ENCODE measurements at regions not wholly inside any gene's neighbourhood (a gene's known extent, or its start where the extent isn't known, plus 50 kb on each side); places are given as distances from the start of the nearest gene placed in this dataset.

DNA sequence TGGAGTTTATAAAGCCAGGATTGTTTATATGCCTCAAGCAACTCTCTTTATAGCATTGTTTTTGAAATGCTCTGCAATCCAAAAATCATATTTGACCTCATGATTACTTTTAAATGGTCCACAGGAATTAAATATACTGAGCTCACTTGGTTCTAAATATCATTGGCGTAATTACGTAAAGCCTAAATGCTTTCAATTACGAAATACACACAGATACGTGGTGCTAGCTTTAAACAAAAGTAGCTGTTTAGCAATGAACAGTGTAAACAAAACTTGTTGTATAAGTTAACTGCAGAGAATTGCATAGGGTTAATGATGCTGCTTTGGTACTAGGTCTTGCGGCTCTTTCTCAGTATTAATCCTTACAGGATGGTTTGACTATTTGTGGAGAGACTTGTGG, 346.6 kb downstream of the COG6 start:
- Histone ChIP-seq H3K79me2 (ENCODE audit: insufficient read depth, low read length) (no peaks in the 10 kb centered on the region), H3K4me3 (ENCODE audit: insufficient read depth, low read depth, low read length) (no peak overlapping the region), H3K36me3 (ENCODE audit: insufficient read depth, low read length) (no peaks in the 10 kb centered on the region), H3K4me2 (ENCODE audit: low read length) (no peak overlapping the region), H3K27me3 (ENCODE audit: insufficient read depth, low read length) (no peaks in the 10 kb centered on the region), H3K27ac (ENCODE audit: low read depth, low read length) (no peak overlapping the region), H4K20me1 (ENCODE audit: insufficient read depth, low read length) (no peaks in the 10 kb centered on the region), H3K9ac (ENCODE audit: low read length) (no peak overlapping the region), H3K4me1 (ENCODE audit: insufficient read depth, low read length) (no peaks in the 10 kb centered on the region), H2AFZ (ENCODE audit: low read depth, low read length) (no peak overlapping the region), H3K9me3 (ENCODE audit: insufficient read depth, low read depth, low read length) (peaks cover 2% of the 10 kb centered on the region)
- FAIRE-seq (no peak), DNase-seq (ENCODE audit: low read depth) (no peak)
- Mint-ChIP-seq H3K4me3 (ENCODE audit: unreplicated experiment) (no peak overlapping the region), H3K36me3 (ENCODE audit: low read depth, unreplicated experiment) (no peaks in the 10 kb centered on the region), H3K4me1 (ENCODE audit: low read depth, unreplicated experiment) (no peaks in the 10 kb centered on the region), H3K27me3 (ENCODE audit: low read depth, unreplicated experiment) (no peaks in the 10 kb centered on the region), H3K9me3 (ENCODE audit: unreplicated experiment) (no peaks in the 10 kb centered on the region), H3K27ac (ENCODE audit: unreplicated experiment) (no peak overlapping the region)
- TF ChIP-seq, protein P1, sequence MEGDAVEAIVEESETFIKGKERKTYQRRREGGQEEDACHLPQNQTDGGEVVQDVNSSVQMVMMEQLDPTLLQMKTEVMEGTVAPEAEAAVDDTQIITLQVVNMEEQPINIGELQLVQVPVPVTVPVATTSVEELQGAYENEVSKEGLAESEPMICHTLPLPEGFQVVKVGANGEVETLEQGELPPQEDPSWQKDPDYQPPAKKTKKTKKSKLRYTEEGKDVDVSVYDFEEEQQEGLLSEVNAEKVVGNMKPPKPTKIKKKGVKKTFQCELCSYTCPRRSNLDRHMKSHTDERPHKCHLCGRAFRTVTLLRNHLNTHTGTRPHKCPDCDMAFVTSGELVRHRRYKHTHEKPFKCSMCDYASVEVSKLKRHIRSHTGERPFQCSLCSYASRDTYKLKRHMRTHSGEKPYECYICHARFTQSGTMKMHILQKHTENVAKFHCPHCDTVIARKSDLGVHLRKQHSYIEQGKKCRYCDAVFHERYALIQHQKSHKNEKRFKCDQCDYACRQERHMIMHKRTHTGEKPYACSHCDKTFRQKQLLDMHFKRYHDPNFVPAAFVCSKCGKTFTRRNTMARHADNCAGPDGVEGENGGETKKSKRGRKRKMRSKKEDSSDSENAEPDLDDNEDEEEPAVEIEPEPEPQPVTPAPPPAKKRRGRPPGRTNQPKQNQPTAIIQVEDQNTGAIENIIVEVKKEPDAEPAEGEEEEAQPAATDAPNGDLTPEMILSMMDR (IDR thresholded peaks at IDR 0.05; ENCODE audit: insufficient read depth, low read depth, low read length), result no peak
- no peak for TF ChIP-seq EZH2 (IDR thresholded peaks at IDR 0.05; ENCODE audit: insufficient read depth, low read length)

- H3K36me3 ChIP-seq (ENCODE audit: insufficient read depth, low read length), result no peaks in the 10 kb centered on the region
- H2AFZ ChIP-seq (ENCODE audit: low read depth, low read length), result no peak overlapping the region
- no peaks in the 10 kb centered on the region for H3K9me3 ChIP-seq (ENCODE audit: insufficient read depth, low read depth, low read length)
- Mint-ChIP-seq H3K4me1 (ENCODE audit: low read depth, unreplicated experiment) (no peaks in the 10 kb centered on the region), H3K4me3 (ENCODE audit: unreplicated experiment) (no peak overlapping the region), H3K9me3 (ENCODE audit: unreplicated experiment) (peaks cover 11% of the 10 kb centered on the region), H3K27me3 (ENCODE audit: low read depth, unreplicated experiment) (no peaks in the 10 kb centered on the region), H3K36me3 (ENCODE audit: low read depth, unreplicated experiment) (no peaks in the 10 kb centered on the region), H3K27ac (ENCODE audit: unreplicated experiment) (no peak overlapping the region)
- no peak overlapping the region for H3K27ac ChIP-seq (ENCODE audit: low read depth, low read length)
- H3K9ac ChIP-seq (ENCODE audit: low read length), result no peak overlapping the region
- DNase-seq (ENCODE audit: low read depth), result no peak
- no peak for FAIRE-seq
- H3K4me3 ChIP-seq (ENCODE audit: insufficient read depth, low read depth, low read length), result no peak overlapping the region
- H3K79me2 ChIP-seq (ENCODE audit: insufficient read depth, low read length), result no peaks in the 10 kb centered on the region
- no peaks in the 10 kb centered on the region for H3K4me1 ChIP-seq (ENCODE audit: insufficient read depth, low read length)
- no peak for TF ChIP-seq EZH2 (IDR thresholded peaks at IDR 0.05; ENCODE audit: insufficient read depth, low read length)
- TF ChIP-seq, protein P1 (IDR thresholded peaks at IDR 0.05; ENCODE audit: insufficient read depth, low read depth, low read length), result no peak
- no peaks in the 10 kb centered on the region for H4K20me1 ChIP-seq (ENCODE audit: insufficient read depth, low read length)
- no peak overlapping the region for H3K4me2 ChIP-seq (ENCODE audit: low read length)
- H3K27me3 ChIP-seq (ENCODE audit: insufficient read depth, low read length), result no peaks in the 10 kb centered on the region
Measured at GRCh38 chr13:40013554-40013953, 358.1 kb downstream of the COG6 start.

- H3K4me3 Mint-ChIP-seq (ENCODE audit: unreplicated experiment), result no peak overlapping the region
- H3K9me3 Mint-ChIP-seq (ENCODE audit: unreplicated experiment), result no peaks in the 10 kb centered on the region
- DNase-seq (ENCODE audit: low read depth), result no peak
- no peak for TF ChIP-seq EZH2 (IDR thresholded peaks at IDR 0.05; ENCODE audit: insufficient read depth, low read length)
- TF ChIP-seq, protein P1 (IDR thresholded peaks at IDR 0.05; ENCODE audit: insufficient read depth, low read depth, low read length), result no peak
- Histone ChIP-seq H3K4me3 (ENCODE audit: insufficient read depth, low read depth, low read length) (no peak overlapping the region), H3K4me2 (ENCODE audit: low read length) (no peak overlapping the region), H3K79me2 (ENCODE audit: insufficient read depth, low read length) (no peaks in the 10 kb centered on the region), H3K9ac (ENCODE audit: low read length) (no peak overlapping the region), H3K4me1 (ENCODE audit: insufficient read depth, low read length) (no peaks in the 10 kb centered on the region), H3K36me3 (ENCODE audit: insufficient read depth, low read length) (no peaks in the 10 kb centered on the region), H3K27ac (ENCODE audit: low read depth, low read length) (no peak overlapping the region), H3K9me3 (ENCODE audit: insufficient read depth, low read depth, low read length) (no peaks in the 10 kb centered on the region), H4K20me1 (ENCODE audit: insufficient read depth, low read length) (no peaks in the 10 kb centered on the region), H2AFZ (ENCODE audit: low read depth, low read length) (no peak overlapping the region), H3K27me3 (ENCODE audit: insufficient read depth, low read length) (no peaks in the 10 kb centered on the region)
- no peaks in the 10 kb centered on the region for H3K4me1 Mint-ChIP-seq (ENCODE audit: low read depth, unreplicated experiment)
- no peak overlapping the region for H3K27ac Mint-ChIP-seq (ENCODE audit: unreplicated experiment)
- no peak for FAIRE-seq
- H3K36me3 Mint-ChIP-seq (ENCODE audit: low read depth, unreplicated experiment), result no peaks in the 10 kb centered on the region
- H3K27me3 Mint-ChIP-seq (ENCODE audit: low read depth, unreplicated experiment), result peaks cover 2% of the 10 kb centered on the region
Measured at GRCh38 chr13:40016953-40017660, 361.6 kb downstream of the COG6 start.

All from astrocyte (in vitro differentiated cells and primary cell).